ENCODE measurements at regions not wholly inside any gene's neighbourhood (a gene's known extent, or its start where the extent isn't known, plus 50 kb on each side); places are given as distances from the start of the nearest gene placed in this dataset.

- no peak for DNase-seq
These were observed 73.1 kb upstream of the UMPS start for GRCh38 chr3:124657138-124657537.

DNA sequence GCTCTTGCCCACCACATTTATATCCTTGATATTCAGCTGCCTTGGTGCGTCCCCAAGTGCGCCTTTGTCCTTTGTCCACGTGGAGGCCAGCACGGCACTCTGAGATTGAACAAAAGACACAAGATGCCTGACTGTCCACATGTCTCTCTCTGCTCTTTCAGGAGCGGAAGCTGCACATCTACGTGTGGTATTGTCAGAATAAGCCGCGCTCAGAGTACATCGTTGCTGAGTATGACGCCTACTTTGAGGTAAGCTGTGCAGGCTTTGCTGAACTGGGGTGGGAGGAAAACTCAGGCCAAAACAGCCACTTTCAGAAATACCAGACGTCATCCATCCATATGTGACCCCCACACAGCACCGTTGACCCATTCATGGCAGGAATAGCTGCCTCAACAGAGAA is 72.0 kb upstream of the UMPS start:
- no peak for DNase-seq

- no peak for DNase-seq
These were observed 71.1 kb upstream of the UMPS start for GRCh38 chr3:124659175-124659574.

DNA sequence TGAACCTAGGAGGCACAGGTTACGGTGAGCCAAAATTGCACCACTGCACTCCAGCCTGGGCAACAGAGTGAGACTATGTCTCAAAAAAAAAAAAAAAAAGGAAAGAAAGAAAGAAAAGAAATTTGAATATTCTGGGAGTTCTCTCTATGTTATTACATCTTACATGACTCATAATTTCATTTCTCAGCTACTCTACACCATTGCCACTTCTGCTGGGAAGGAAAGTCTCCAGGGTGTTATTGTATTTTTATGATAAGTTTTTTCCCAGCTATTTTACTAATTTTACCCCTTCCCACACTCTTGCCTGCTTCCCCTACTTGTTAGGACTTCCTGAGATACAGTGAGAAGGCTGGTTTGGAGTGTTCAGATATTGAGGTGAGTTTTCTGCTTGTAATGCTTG is 69.7 kb upstream of the UMPS start:
- DNase-seq = no peak

- no peak for DNase-seq
These were observed 66.6 kb upstream of the UMPS start for GRCh38 chr3:124663690-124664089.

DNA sequence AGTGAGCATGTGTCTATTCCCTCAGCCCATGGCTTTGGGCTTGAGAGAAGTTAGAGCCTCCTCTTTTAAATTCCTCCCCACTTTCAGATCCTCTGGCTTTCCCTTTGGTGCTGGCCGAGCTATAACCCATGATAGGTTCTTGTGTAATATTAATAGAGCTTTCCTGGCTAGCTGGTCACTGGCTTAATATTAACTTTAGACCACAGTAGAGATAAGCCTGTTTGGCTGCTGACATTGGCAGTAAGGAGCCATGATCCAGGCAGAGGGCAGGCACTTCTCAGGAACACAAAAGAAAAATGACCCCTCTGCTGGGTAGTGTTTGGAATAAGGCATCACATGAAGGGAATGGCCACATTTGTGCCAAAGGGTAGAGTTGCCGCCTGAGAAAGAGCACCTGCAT is 65.4 kb upstream of the UMPS start:
- DNase-seq = no peak

GRCh38 chr3:124666067-124666466 is 64.2 kb upstream of the UMPS start:
- DNase-seq = no peak

- DNase-seq = no peak
These were observed 60.8 kb upstream of the UMPS start for GRCh38 chr3:124669470-124669869.

DNA sequence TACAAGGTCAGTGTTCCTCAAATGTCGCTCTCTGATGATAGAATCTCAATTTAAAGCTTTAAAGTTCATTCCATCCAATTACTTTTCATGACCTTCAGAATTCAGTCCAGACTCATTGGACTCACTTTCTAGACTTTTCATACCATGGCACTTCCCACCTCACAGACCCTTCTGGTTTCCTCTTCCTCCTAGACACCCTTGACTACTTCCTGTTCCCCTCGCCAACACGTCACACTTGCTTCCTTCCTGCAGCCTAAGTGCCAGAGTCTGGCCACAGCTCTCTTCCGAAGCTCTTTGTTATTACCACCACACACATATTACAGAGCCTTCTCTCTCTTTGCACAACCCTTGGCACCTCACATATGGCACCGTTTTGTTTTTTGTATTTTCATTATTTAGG is 59.1 kb upstream of the UMPS start:
- no peak for DNase-seq

GRCh38 chr3:124674336-124674735 is 55.9 kb upstream of the UMPS start:
- no peak for DNase-seq

DNA sequence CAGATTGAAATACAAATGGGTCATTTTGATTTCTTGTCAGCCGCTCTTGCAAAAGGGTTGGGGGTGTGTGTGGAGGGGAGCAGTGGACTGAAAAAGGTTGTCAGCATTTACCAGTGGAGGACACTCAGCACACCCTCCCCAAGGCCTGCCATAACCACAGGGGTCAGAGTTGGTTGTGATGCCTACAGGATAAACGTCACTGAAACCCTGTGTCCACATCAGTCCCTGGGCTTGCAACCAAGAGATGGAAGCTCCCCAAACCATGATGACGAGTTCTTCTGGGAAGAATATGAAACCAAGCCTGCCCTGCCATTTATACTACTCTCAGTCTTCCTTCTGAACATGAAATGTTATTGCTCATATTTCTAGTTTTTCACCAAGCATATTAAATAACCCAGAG is 54.0 kb upstream of the UMPS start:
- no peak for DNase-seq

DNA sequence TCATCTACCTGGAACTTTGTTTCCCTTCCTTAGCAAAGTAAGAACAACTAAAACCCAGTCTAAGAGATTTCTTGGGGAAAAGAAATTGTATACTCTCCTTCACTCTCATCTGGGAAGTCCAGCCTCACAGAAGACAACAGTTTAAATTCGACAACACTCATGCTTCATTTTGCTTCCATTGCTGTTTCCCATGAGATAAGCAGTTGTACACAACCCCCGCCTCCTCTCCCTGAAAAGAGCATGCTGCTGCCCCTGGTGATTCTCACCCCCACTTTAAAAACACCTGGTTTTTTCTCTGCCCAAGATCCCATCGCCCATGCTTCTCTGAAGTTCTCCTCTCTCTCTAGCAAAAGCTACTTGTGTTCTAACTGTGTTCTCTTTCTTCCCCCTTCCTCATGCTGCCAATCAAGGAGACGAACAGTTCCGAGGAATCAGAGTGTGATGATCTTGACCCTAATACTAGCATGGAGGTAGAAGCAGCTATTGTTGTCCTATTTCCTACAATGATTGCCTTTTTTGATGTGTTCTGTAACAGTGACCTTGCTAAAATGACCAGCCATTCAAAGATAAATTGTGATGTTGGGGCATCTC is 51.1 kb upstream of the UMPS start:
- DNase-seq = no peak
